Testis (tissue), 2 donors: ENCODE measurements at regions not wholly inside any gene's neighbourhood (a gene's known extent, or its start where the extent isn't known, plus 50 kb on each side); places are given as distances from the start of the nearest gene placed in this dataset.

Experiments
- DNase-seq: peaks from one replicate; pipeline ENCODE4 v3.0.0-alpha.2; 2019
- H3K27ac ChIP-seq, 2 donors: fragments of 200-600 bp; sonication (generic); one replicate each; pipeline ENCODE4 v1.5.1; 2019
- H3K27me3 ChIP-seq: fragments of 200-600 bp; sonication (generic); one replicate; pipeline ENCODE4 v1.5.1; 2019
- H3K36me3 ChIP-seq: fragments of 200-600 bp; sonication (generic); one replicate; pipeline ENCODE4 v1.5.1; 2017; ENCODE audit warnings: low read depth; ENCODE audit errors: missing control alignments
- H3K4me1 ChIP-seq: fragments of 200-600 bp; sonication (generic); one replicate; pipeline ENCODE4 v1.5.1; 2019
- H3K4me3 ChIP-seq, 2 donors: fragments of 200-600 bp; sonication (generic); one replicate each; pipeline ENCODE4 v1.5.1; 2017 to 2019
- H3K9me3 ChIP-seq: fragments of 200-600 bp; sonication (generic); one replicate; pipeline ENCODE4 v1.5.1; 2017
- POLR2A ChIP-seq: fragments of 450-650 bp; IDR thresholded peaks from one replicate; pipeline ENCODE4 v1.6.1; 2017; ENCODE audit warnings: antibody characterized with exemption, mild to moderate bottlenecking, moderate library complexity
- WGBS, 2 donors: methylation state at CpG; one replicate each; pipeline ENCODE4 v1.1.5; 2018; 5-methylcytosine and 5-hydroxymethylcytosine counted together
- intact Hi-C: fragments of 100-400 bp; cut with DNase I; formaldehyde crosslinking; loops from one replicate; pipeline ENCODE4 v1.15.1; 2023; ENCODE audit warnings: low total_unique reads
- TF ChIP-seq, protein P1 (sequence below), 3 experiments: fragments of 450-650 bp in 2 of 3; fragments of 200-600 bp in 1 of 3; sonication (generic) in 1 of 3; IDR thresholded peaks; one replicate each; pipeline ENCODE4 v1.5.1; 2016 to 2019; ENCODE audit warnings: antibody characterized with exemption in 3 of 3, mild to moderate bottlenecking in 2 of 3, moderate library complexity in 1 of 3

DNA sequence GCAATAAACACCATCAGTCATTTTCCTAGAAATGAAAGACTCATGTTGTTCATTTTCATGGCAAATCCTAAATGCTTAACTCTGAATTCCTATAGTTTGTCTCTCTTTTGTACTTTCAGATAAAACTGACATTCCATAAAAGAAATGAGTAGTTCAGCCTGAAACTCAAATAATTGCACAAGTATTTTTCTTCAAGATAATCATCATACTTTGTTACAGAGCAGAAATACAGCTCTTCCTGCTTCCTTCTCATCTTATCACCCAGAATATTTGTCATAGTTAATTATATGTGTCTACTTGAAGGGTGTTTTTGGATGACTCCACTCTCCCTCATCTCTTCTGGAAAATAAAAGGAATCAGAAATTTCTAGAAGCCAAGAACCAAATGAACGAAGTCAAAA, 141.1 kb downstream of the HNMT start:
- TF ChIP-seq POLR2A, result no peak
- TF ChIP-seq, protein P1, sequence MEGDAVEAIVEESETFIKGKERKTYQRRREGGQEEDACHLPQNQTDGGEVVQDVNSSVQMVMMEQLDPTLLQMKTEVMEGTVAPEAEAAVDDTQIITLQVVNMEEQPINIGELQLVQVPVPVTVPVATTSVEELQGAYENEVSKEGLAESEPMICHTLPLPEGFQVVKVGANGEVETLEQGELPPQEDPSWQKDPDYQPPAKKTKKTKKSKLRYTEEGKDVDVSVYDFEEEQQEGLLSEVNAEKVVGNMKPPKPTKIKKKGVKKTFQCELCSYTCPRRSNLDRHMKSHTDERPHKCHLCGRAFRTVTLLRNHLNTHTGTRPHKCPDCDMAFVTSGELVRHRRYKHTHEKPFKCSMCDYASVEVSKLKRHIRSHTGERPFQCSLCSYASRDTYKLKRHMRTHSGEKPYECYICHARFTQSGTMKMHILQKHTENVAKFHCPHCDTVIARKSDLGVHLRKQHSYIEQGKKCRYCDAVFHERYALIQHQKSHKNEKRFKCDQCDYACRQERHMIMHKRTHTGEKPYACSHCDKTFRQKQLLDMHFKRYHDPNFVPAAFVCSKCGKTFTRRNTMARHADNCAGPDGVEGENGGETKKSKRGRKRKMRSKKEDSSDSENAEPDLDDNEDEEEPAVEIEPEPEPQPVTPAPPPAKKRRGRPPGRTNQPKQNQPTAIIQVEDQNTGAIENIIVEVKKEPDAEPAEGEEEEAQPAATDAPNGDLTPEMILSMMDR (IDR thresholded peaks at IDR 0.05), result no peak
- Histone ChIP-seq H3K4me1 (no peaks in the 10 kb centered on the region), H3K36me3 (no peaks in the 10 kb centered on the region), H3K9me3 (no peaks in the 10 kb centered on the region), H3K27ac (no peak overlapping the region), H3K27me3 (no peaks in the 10 kb centered on the region), H3K4me3 (no peak overlapping the region)
- intact Hi-C loops, result no loop called here
- no peak for DNase-seq
- WGBS, 2 donors, result 73 to 82% methylated on average over 1 of the region's 1 CpG

DNA sequence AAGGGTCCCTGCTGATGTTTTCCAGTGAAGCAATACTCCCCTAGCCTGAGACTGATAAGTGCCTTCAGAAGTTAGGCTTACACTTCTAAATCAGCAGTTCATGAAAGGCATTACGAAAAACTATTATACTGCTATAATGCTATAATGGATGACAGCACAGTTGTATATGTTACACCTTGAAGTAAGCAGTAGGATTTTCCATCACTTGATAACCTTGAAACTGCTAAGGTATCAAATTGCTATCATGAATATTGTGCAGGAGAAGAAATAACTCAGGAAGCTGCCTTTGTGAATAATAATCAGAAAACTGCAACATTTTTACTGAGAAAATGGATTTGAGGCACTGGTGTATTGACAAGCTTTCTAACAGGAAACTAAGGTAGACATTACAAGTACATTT, 142.3 kb downstream of the HNMT start:
- intact Hi-C loops, result no loop called here
- no peak for TF ChIP-seq POLR2A
- TF ChIP-seq, protein P1 (IDR thresholded peaks at IDR 0.05), result no peak

DNA sequence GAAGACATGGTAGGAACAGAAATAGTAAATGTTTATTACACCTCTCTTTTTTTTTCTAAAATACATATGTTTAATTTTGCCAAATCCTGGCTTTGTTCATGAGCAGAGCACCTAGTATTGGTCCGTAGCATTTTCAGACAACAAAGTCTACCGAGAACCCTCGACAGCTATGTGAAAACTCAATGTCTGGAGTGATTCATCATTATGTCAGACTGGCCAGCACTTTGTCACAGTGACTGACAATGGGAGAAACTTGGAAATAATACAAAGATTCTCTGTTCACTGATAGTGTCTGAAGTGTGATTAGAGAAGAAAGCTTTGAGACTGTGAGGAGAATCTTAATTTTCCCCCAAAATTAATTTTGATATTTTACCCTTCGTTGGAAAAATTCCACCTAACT, 143.0 kb downstream of the HNMT start:
- intact Hi-C loops, result no loop called here
- Histone ChIP-seq H3K4me3 (no peak overlapping the region), H3K36me3 (no peaks in the 10 kb centered on the region), H3K9me3 (no peaks in the 10 kb centered on the region), H3K27ac (no peak overlapping the region), H3K4me1 (no peaks in the 10 kb centered on the region), H3K27me3 (no peaks in the 10 kb centered on the region)
- WGBS, 2 donors, result 72% methylated on average over 4 of the region's 4 CpGs
- TF ChIP-seq, protein P1 (IDR thresholded peaks at IDR 0.05), result no peak
- no peak for TF ChIP-seq POLR2A
- DNase-seq, result no peak

More for the DNA sequence above, 142.3 kb downstream of the HNMT start:
- Histone ChIP-seq H3K27me3 (no peaks in the 10 kb centered on the region), H3K36me3 (no peaks in the 10 kb centered on the region), H3K4me1 (no peaks in the 10 kb centered on the region), H3K9me3 (no peaks in the 10 kb centered on the region), H3K4me3 (no peak overlapping the region), H3K27ac (no peak overlapping the region)
- DNase-seq, result no peak
- WGBS, 2 donors, result 33 to 56% methylated on average over 1 of the region's 1 CpG

DNA sequence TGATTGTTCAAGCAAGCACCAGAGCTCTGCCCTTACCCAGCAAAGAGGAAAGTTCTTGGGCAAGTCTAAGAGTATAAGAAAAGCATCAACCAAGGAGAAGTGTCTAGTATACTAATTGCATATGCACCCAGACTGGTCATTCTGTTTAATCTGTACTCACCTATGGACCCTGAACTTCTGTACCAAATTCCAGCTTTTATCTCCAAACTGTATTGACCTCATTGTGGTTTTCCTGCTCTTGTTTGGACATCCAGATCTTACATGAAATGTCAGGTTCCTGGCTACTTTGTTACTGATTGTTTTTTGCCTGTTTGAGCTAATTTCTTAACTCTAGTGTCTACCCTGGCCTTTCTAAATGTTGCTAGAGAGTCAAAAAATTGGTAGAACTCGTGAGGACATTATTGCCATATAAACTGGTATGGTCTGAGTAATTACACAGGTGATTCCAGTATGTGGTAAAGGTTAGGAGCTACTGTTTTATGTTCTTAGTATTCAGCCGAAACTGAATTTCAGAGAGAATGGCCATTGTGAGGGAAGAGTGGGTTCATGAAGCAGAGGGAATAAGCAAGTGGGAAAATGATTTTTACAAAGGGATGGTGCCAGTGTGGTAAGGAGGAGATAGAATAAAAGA, 146.3 kb downstream of the HNMT start:
- 87 to 91% methylated on average over 2 of the region's 2 CpGs for WGBS, 2 donors
- Histone ChIP-seq H3K36me3 (no peaks in the 10 kb centered on the region), H3K4me1 (no peaks in the 10 kb centered on the region), H3K27ac (no peak overlapping the region), H3K27me3 (no peaks in the 10 kb centered on the region), H3K4me3 (no peak overlapping the region), H3K9me3 (no peaks in the 10 kb centered on the region)
- no peak for DNase-seq
- TF ChIP-seq POLR2A, result no peak
- TF ChIP-seq, protein P1 (IDR thresholded peaks at IDR 0.05), result no peak
- intact Hi-C loops, result no loop called here

DNA sequence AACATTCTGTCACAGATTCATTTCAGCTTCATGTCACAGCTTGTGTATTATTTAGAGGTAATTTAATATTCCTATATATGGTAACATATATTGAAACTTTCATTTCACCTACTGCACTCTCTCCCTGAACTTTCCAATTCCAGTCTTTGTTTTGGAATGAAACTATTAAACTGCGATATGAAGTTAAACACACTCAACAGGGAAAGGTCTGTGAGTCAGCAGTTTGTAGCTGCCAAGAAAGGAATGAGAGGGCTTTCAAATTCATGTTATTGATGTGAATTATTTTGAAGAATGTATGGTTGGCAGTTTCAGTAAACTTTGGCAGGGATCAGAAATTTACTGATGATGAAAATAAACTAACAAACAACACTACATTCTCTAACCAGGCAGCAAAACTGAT, 148.3 kb downstream of the HNMT start:
- DNase-seq, result no peak
- Histone ChIP-seq H3K9me3 (no peaks in the 10 kb centered on the region), H3K4me1 (no peaks in the 10 kb centered on the region), H3K4me3 (no peak overlapping the region), H3K27ac (no peak overlapping the region), H3K27me3 (no peaks in the 10 kb centered on the region), H3K36me3 (no peaks in the 10 kb centered on the region)
- TF ChIP-seq, protein P1 (IDR thresholded peaks at IDR 0.05), result no peak
- TF ChIP-seq POLR2A, result no peak
- intact Hi-C loops, result no loop called here
- WGBS, 2 donors, result 77 to 96% methylated on average over 1 of the region's 1 CpG
